SU-DHL-6 (cell line): ENCODE measurements at regions not wholly inside any gene's neighbourhood (a gene's known extent, or its start where the extent isn't known, plus 50 kb on each side); places are given as distances from the start of the nearest gene placed in this dataset.
"Not testable (repeated sequence)": the region's sequence is repeated elsewhere in the genome, so short reads cannot be mapped to it uniquely, and the experiment has no call there.

Experiments
- H2AFZ ChIP-seq: fragments of 200-600 bp; sonication (generic); 2 replicates; pipeline ENCODE4 v1.6.1; 2014; ENCODE audit warnings: low read depth, mild to moderate bottlenecking, moderate library complexity, mixed read lengths, antibody characterized with exemption, low read length; ENCODE audit not compliant: severe bottlenecking
- H3F3A ChIP-seq: fragments of 200-600 bp; shearing (Covaris generic); 2 replicates; pipeline ENCODE4 v1.6.0; 2016; ENCODE audit warnings: antibody characterized with exemption, mild to moderate bottlenecking; ENCODE audit not compliant: insufficient read depth
- H3K27ac ChIP-seq: fragments of 200-600 bp; sonication (generic); 2 replicates; pipeline ENCODE4 v1.5.1; 2016; ENCODE audit warnings: low read depth, mild to moderate bottlenecking, low read length, moderate library complexity, mixed read lengths
- H3K27me3 ChIP-seq: fragments of 200-600 bp; sonication (generic), shearing (Covaris generic); 2 replicates; pipeline ENCODE4 v1.6.0; 2014; ENCODE audit warnings: mild to moderate bottlenecking, low read length
- H3K36me3 ChIP-seq: fragments of 200-600 bp; sonication (generic); 2 replicates; pipeline ENCODE4 v1.6.1; 2014; ENCODE audit warnings: mild to moderate bottlenecking, low read length, mixed read lengths
- H3K4me2 ChIP-seq: fragments of 300-600, 200-600 bp; shearing (Covaris generic), sonication (generic); 2 replicates; pipeline ENCODE4 v1.6.0; 2014; ENCODE audit warnings: low read length, low read depth, mild to moderate bottlenecking; ENCODE audit not compliant: poor library complexity, severe bottlenecking
- H3K4me3 ChIP-seq: fragments of 200-600 bp; sonication (generic); 2 replicates; pipeline ENCODE4 v1.5.1; 2014; ENCODE audit warnings: antibody characterized with exemption, low read length, mild to moderate bottlenecking, mixed read lengths; ENCODE audit not compliant: insufficient read depth, poor library complexity, severe bottlenecking
- H3K79me2 ChIP-seq: fragments of 200-600 bp; sonication (generic); 2 replicates; pipeline ENCODE4 v1.6.1; 2014; ENCODE audit warnings: mild to moderate bottlenecking, low read length, moderate library complexity; ENCODE audit not compliant: insufficient read depth
- H3K9ac ChIP-seq: fragments of 200-600 bp; sonication (generic); 2 replicates; pipeline ENCODE4 v1.7.0; 2014; ENCODE audit warnings: mild to moderate bottlenecking, low read length
- H3K9me2 ChIP-seq: fragments of 200-600 bp; sonication (generic); replicated peaks from 2 replicates; pipeline ENCODE4 v1.6.1; 2014; ENCODE audit warnings: low read length; ENCODE audit not compliant: insufficient read depth
- H3K9me3 ChIP-seq: fragments of 200-600 bp; sonication (generic); 2 replicates; pipeline ENCODE4 v1.6.1; 2014; ENCODE audit warnings: low read length, mixed read lengths; ENCODE audit not compliant: insufficient read depth
- H4K20me1 ChIP-seq: fragments of 200-600 bp; sonication (generic); 2 replicates; pipeline ENCODE4 v1.6.1; 2014; ENCODE audit warnings: low read depth, mild to moderate bottlenecking, antibody characterized with exemption, low read length, moderate library complexity, mixed read lengths
- CTCF ChIP-seq: fragments of 200-600 bp; sonication (generic); IDR thresholded peaks from one replicate; pipeline ENCODE4 v1.5.1; 2017; ENCODE audit warnings: antibody characterized with exemption, mild to moderate bottlenecking, low read length, moderate library complexity; ENCODE audit not compliant: insufficient read depth, poor library complexity, severe bottlenecking
- EZH2phosphoT487 ChIP-seq: fragments of 200-600 bp; sonication (generic), shearing (Covaris generic); conservative IDR thresholded peaks from 2 replicates; pipeline ENCODE4 v1.6.1; 2018; ENCODE audit warnings: mild to moderate bottlenecking, antibody characterized with exemption, low read length, moderate library complexity, mixed read lengths

GRCh38 chr4:159927781-159928180 is 824.9 kb downstream of the RAPGEF2 start:
- no peak overlapping the region for H3K4me3 ChIP-seq
- no peaks in the 10 kb centered on the region for H3K36me3 ChIP-seq
- TF ChIP-seq EZH2phosphoT487 = no peak
- TF ChIP-seq CTCF = no peak
- H3K9me3 ChIP-seq = peaks cover 6% of the 10 kb centered on the region; the same call in 1 of the 2 replicates
- no peak overlapping the region for H2AFZ ChIP-seq
- no peaks in the 10 kb centered on the region for H3F3A ChIP-seq
- no peak overlapping the region for H3K9ac ChIP-seq
- no peak overlapping the region for H3K4me2 ChIP-seq
- H3K27me3 ChIP-seq = no peaks in the 10 kb centered on the region
- no peaks in the 10 kb centered on the region for H3K79me2 ChIP-seq
- H4K20me1 ChIP-seq = no peaks in the 10 kb centered on the region
- H3K9me2 ChIP-seq = no peaks in the 10 kb centered on the region
- H3K27ac ChIP-seq = no peak overlapping the region

- H4K20me1 ChIP-seq, H3K79me2 ChIP-seq, H3K9me2 ChIP-seq, H3K9me3 ChIP-seq, H3K4me2 ChIP-seq, H2AFZ ChIP-seq, H3K4me3 ChIP-seq, H3K27ac ChIP-seq, H3F3A ChIP-seq, H3K36me3 ChIP-seq, H3K9ac ChIP-seq, H3K27me3 ChIP-seq: not testable (repeated sequence)
Measured at GRCh38 chr4:159934602-159935001, 831.7 kb downstream of the RAPGEF2 start.

GRCh38 chr4:159937595-159937994 is 834.7 kb downstream of the RAPGEF2 start:
- no peaks in the 10 kb centered on the region for H3K9me2 ChIP-seq
- H3K36me3 ChIP-seq = no peaks in the 10 kb centered on the region
- H3K27me3 ChIP-seq = no peaks in the 10 kb centered on the region
- no peak for TF ChIP-seq EZH2phosphoT487
- TF ChIP-seq CTCF = no peak
- no peaks in the 10 kb centered on the region for H4K20me1 ChIP-seq
- no peaks in the 10 kb centered on the region for H3F3A ChIP-seq
- no peak overlapping the region for H3K4me3 ChIP-seq
- no peaks in the 10 kb centered on the region for H3K79me2 ChIP-seq
- H3K9me3 ChIP-seq = no peaks in the 10 kb centered on the region
- H3K9ac ChIP-seq = no peak overlapping the region
- no peak overlapping the region for H3K4me2 ChIP-seq
- H3K27ac ChIP-seq = no peak overlapping the region
- no peak overlapping the region for H2AFZ ChIP-seq

GRCh38 chr4:159939681-159940080 is 836.8 kb downstream of the RAPGEF2 start:
- not testable (repeated sequence) for H3K4me3 ChIP-seq, H3K4me2 ChIP-seq, H3K27me3 ChIP-seq, H3F3A ChIP-seq, H3K79me2 ChIP-seq, H4K20me1 ChIP-seq, H3K9me2 ChIP-seq, H2AFZ ChIP-seq, H3K9ac ChIP-seq, H3K9me3 ChIP-seq, H3K36me3 ChIP-seq, H3K27ac ChIP-seq
